Kidney (tissue), 13 donors: ENCODE measurements at regions not wholly inside any gene's neighbourhood (a gene's known extent, or its start where the extent isn't known, plus 50 kb on each side); places are given as distances from the start of the nearest gene placed in this dataset.

Source experiments
- DNase-seq, 5 donors: peaks; one replicate each; pipeline ENCODE4 v3.0.0-alpha.2; 2013 to 2020
- FAIRE-seq: peaks from 2 replicates; lab custom pipeline; 2012; peaks lifted over from hg19 to GRCh38; lab: Jason Lieb, UNC
- H3K27ac ChIP-seq, 2 donors: one replicate each; pipeline ENCODE4 v1.7.0; 2013; ENCODE audit warnings: low read depth in 2 of 2, low read length in 2 of 2, inconsistent platforms in 1 of 2
- H3K27me3 ChIP-seq: one replicate; pipeline ENCODE4 v1.7.1; 2013; ENCODE audit warnings: low read length, inconsistent platforms; ENCODE audit not compliant: control insufficient read depth, insufficient read depth
- H3K36me3 ChIP-seq, 3 donors: one replicate each; pipeline versions ENCODE4 v1.7.0 to v1.7.1; 2013; ENCODE audit warnings: low read length in 3 of 3, control low read depth in 1 of 3, inconsistent platforms in 1 of 3; ENCODE audit not compliant: insufficient read depth in 3 of 3, control insufficient read depth in 2 of 3
- H3K4me1 ChIP-seq, 3 donors: one replicate each; pipeline versions ENCODE4 v1.7.0 to v1.7.1; 2013; ENCODE audit warnings: low read length in 3 of 3, inconsistent platforms in 1 of 3, low read depth in 1 of 3; ENCODE audit not compliant: control insufficient read depth in 2 of 3, insufficient read depth in 2 of 3
- H3K4me3 ChIP-seq, 3 donors: one replicate each; pipeline versions ENCODE4 v1.7.0 to v1.8.1; 2013; ENCODE audit warnings: low read length in 3 of 3, control low read depth in 1 of 3, inconsistent platforms in 1 of 3
- H3K9ac ChIP-seq, 3 donors: one replicate each; pipeline versions ENCODE4 v1.7.0 to v1.7.1; 2013; ENCODE audit warnings: low read length in 3 of 3, control low read depth in 1 of 3, inconsistent platforms in 1 of 3
- H3K9me3 ChIP-seq, 3 donors: one replicate each; pipeline versions ENCODE4 v1.7.0 to v1.7.1; 2013; ENCODE audit warnings: low read length in 3 of 3, control low read depth in 1 of 3, inconsistent platforms in 1 of 3; ENCODE audit not compliant: control insufficient read depth in 2 of 3, insufficient read depth in 1 of 3
- CTCF ChIP-seq: IDR thresholded peaks from 3 replicates; pipeline ENCODE4 v1.5.1; 2012; ENCODE audit warnings: mild to moderate bottlenecking, moderate library complexity, borderline replicate concordance; ENCODE audit not compliant: insufficient read depth; ENCODE audit errors: extremely low read depth
- intact Hi-C: fragments of 100-400 bp; cut with DNase I; formaldehyde crosslinking; loops from one replicate; pipeline ENCODE4 v1.11.1; 2022
- donor health status: control.
- donor health status: control.
- donor health status: control.
- donor health status: control.
- donor health status: control.
- donor health status: DM: yes; HTN: yes; CAD: no.
- donor health status: Normal renal cell carcinoma (clear cell type).

DNA sequence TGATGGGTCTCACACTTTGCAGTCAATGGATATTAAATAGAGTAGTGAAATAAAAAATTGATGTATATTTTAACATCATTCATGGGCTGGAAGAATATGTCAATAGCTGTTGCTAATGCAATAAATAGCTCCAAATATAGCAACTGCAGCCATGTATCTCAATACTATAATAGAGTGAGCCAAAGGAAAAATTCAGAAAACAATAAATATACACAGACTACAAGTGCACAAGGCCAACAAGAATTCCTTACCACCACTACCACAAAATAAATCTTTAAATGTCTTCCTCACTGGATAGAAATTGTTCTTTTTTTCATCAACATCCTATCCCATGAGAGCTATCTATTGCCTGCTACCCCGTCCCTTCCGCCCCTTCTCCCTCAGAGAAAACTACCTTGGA is 113.1 kb upstream of the TRIM24 start:
- no peak for DNase-seq
- intact Hi-C loops: no loop called here
- Histone ChIP-seq H3K36me3 (no peaks in the 10 kb centered on the region), H3K9ac (no peak overlapping the region), H3K27me3 (no peaks in the 10 kb centered on the region), H3K27ac (no peak overlapping the region), H3K4me1 (no peaks in the 10 kb centered on the region), H3K9me3 (peaks cover 0 to 33% (median 2%) of the 10 kb centered on the region in 3 donors), H3K4me3 (no peak overlapping the region)
- TF ChIP-seq CTCF: no peak
- FAIRE-seq: no peak

DNA sequence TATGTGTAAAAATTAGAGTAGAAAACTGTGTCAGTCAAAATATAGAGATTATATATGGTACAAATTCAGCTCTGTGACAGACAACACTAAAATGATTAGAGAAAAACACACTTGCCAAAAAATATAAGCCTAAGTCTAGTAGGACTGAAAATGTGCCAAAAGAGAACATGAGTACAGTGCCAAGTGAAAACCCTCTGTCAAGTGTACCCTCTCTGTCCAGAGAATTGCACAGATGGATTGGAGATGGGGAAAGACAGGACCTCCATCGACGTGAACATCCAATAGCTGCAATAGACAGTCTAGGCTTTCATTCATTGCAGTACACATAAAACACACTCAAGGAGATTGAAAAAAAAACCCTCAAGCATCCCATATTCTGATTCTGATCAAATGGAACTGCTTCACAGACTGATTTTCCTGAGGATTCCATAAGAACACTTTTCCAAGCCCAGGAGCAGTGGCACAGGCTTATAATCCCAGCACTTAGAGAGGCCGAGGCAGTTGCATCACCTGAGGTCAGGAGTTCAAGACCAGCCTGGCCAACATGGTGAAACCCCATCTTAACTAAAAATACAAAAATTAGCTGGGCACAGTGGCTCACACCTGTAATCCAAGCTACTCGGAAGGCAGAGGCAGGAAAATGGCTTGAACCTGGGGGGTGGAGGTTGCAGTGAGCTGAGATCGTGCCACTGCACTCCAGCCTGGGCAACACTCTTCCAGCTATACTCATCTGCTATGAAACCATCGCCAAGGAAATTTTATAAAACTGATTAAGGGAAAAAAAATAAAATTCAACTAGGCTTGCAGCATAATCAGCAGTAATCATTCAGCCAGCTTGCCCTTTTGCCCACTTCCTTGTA is 110.0 kb upstream of the TRIM24 start:
- no peaks in the 10 kb centered on the region for H3K36me3 ChIP-seq
- H3K4me3 ChIP-seq: no peak overlapping the region
- H3K27me3 ChIP-seq: no peaks in the 10 kb centered on the region
- no peaks in the 10 kb centered on the region for H3K4me1 ChIP-seq
- no peak overlapping the region for H3K9ac ChIP-seq
- intact Hi-C loops: no loop called here
- TF ChIP-seq CTCF: no peak
- peaks cover 0 to 20% (median 2%) of the 10 kb centered on the region in 3 donors for H3K9me3 ChIP-seq
- DNase-seq (no peak), FAIRE-seq (no peak)
- H3K27ac ChIP-seq: no peak overlapping the region

DNA sequence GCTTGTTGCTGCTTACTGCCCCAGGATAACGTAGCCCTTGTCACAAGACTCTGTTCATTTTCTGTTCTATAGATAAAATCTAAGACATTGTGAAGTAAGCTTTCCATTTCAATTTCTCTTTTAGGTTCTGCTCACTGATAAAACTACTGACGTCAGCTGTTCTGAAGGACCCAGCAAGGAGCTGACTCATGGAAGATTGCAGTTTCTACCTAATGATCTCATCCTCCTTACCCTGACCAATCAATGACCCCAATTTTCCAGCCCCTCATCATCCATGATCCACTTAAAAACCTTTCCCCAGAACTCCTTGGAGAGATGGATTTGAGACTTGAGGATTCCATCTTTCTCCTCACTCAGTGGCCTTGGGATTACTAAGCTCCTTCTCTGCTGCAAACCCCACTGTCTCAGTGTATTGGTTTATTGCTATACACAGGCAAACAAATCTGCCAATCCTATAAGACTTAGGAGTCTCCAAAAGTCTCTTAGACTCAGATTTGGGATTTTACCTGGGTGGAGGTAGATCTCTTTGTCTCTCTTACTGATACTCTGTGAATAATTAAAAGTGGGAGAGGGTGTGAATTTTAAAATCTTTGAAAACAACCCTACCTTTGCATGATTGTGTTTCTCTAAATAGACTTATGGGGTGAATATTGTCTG is 109.2 kb upstream of the TRIM24 start:
- Histone ChIP-seq H3K4me1 (no peaks in the 10 kb centered on the region), H3K27ac (no peak overlapping the region), H3K36me3 (no peaks in the 10 kb centered on the region), H3K4me3 (no peak overlapping the region), H3K9ac (no peak overlapping the region), H3K9me3 (peaks cover 0 to 12% (median 2%) of the 10 kb centered on the region in 3 donors), H3K27me3 (no peaks in the 10 kb centered on the region)
- DNase-seq: no peak
- FAIRE-seq: no peak
- intact Hi-C loops: no loop called here
- TF ChIP-seq CTCF: no peak
